Jurkat, Clone E6-1 (cell line): ENCODE measurements at regions not wholly inside any gene's neighbourhood (a gene's known extent, or its start where the extent isn't known, plus 50 kb on each side); places are given as distances from the start of the nearest gene placed in this dataset.

Experiments used
- DNase-seq: peaks from one replicate; pipeline ENCODE4 v3.0.0-alpha.2; 2011; ENCODE audit warnings: low read depth, low spot score
- H3K4me3 ChIP-seq: 2 replicates; pipeline ENCODE4 v1.5.1; 2011; ENCODE audit warnings: mild to moderate bottlenecking, low read length, control low read depth, moderate library complexity

DNA sequence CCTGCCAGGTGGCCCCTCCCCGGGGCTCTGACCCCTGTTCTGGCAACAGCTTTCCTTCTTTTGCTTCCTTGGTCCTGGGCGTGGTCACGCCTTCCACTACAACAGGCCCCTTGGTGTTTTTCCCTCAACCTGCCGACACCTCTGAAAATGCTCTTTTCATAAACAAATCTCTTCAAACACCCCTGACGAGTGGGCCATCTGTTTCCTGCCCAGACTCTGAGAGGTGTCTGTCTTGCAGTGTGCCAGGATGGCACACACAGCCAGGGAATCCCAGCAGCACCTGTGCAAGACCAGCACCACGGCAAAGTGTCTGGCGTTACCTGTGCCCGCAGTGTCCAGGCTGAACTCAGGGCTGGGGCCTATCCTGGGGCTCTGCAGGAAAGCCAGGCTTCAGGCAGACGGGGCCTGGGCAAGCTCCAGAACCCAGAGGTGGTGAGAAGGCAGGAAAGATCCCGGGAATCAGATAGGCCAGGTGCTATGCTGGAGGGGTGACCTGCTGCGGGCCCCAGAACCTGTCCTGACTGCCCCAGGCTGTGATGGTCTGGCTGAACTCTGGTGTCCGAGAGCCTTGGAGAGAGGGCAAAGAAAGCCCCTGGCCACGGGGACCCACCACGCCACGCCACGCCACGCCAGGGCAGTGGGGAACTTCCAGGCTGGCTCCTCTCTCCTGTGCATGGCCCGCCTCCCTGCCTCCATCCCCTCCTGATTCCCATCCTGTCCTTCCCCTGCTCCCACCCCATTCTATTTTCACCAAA, 88.9 kb downstream of the SIK1 start:
- DNase-seq = no peak
- no peak overlapping the region for H3K4me3 ChIP-seq

DNA sequence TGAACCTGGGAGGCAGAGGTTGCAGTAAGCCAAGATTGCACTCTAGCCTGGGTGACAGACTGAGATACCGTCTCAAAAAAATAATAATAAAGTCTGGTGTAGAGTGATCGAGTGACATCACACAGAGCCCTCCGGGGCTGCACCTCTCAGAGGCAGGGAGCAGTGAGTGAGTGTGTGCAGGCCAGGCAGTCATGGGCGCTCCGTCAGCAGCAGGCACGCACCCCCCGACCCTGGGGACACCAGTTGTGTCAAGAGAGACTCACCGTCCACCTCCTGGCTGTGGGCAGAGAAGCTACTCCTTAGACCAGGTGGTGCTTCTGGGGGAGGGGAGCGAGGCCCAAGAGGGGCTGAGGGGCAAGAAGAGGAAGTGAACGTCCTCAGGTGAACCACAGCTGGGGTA, 91.8 kb downstream of the SIK1 start:
- no peak overlapping the region for H3K4me3 ChIP-seq
- no peak for DNase-seq

DNA sequence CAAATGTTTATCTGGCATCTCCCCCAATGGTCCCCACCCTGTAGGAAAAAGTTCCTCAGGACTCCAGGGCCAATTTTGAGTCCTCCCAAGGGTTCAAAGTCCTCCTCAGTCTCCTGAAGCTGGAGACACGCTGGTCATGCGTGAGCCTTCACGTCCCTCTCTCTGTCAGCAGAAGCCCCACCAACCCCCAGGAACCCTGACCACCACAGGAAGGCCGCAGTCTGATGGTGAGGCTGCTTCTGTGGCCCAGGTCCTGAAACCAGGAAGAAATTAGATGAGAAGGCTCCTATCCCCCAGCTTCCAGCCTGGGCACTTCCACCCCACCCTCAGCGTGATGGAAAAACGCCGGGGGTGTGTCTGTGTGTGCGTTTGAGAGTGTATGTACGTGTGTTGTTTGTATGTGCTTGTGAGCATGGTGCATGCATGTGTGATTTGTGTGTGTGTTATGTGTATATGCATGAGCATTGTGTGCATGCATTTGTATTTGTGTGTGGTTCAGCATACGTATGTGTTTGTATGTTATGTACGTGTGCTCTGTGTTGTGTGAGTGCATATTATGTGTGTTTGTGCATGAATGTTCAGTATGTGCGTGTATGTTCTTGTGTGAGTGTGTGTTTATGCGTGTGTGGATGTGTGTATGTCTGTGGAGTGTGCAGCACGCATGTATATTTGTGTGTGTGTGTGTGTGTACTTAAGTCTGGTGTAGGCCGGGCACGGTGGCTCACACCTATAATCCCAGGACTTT, 92.5 kb downstream of the SIK1 start:
- DNase-seq = no peak
- H3K4me3 ChIP-seq = no peak overlapping the region

DNA sequence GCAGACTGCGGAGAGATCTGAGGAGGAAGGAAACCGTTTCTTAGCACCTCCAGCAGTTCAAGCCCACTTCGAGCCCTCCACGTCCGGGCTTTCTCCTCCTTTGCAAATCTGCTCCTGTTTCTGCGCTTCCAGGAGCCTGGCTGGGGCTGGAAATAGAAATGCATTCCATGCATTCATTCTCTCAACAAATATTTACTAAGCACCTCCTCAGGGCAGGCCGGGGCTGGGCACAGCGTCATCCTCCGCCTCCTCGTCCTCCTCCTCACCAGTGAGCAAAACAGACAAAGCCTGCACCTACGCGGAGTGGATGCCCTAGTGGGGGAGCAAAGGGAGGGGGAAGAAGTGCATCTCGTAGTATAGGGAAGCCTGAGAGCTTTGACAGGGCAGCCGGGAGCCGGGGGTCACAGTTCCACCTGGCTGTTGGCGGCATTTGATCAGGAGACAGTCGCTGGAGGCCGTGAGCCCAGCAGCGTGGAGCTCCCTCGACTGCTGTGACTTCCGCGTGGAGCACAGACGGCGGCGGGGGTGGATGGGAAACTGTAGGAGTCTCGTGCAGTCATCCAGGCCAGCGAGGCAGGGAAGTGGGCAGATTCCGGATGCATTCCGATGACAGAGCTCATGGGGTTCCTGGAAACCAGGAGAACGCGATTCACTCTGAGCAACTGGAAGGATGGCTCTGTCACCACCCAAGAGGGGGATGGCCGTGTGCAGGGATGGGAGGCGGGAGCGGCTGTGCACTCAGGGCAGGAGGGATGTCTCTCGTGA, 93.5 kb downstream of the SIK1 start:
- no peak overlapping the region for H3K4me3 ChIP-seq
- DNase-seq = no peak

DNA sequence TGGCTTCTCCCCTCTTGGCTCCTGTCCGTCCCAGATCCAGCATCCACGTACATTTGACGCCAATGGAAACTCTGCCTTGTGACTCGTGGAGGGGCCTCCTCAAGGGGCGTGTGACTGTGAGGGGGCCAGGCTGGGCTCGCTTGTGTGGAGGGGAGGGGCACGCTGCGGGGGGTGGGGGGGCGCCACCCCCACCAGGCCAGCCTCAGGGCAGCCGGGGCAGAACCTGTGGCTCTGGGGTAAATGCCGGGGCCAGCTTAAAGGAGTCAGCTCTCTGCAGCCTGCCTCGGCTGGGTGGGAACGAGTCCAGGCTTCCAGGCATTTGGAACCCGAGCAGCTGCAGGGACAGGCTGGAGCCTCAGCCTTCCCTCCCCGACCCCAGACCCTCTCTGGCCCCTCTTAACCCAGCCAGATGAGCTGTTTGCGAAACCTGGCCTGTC, 94.1 kb downstream of the SIK1 start:
- H3K4me3 ChIP-seq = no peak overlapping the region
- DNase-seq = no peak

DNA sequence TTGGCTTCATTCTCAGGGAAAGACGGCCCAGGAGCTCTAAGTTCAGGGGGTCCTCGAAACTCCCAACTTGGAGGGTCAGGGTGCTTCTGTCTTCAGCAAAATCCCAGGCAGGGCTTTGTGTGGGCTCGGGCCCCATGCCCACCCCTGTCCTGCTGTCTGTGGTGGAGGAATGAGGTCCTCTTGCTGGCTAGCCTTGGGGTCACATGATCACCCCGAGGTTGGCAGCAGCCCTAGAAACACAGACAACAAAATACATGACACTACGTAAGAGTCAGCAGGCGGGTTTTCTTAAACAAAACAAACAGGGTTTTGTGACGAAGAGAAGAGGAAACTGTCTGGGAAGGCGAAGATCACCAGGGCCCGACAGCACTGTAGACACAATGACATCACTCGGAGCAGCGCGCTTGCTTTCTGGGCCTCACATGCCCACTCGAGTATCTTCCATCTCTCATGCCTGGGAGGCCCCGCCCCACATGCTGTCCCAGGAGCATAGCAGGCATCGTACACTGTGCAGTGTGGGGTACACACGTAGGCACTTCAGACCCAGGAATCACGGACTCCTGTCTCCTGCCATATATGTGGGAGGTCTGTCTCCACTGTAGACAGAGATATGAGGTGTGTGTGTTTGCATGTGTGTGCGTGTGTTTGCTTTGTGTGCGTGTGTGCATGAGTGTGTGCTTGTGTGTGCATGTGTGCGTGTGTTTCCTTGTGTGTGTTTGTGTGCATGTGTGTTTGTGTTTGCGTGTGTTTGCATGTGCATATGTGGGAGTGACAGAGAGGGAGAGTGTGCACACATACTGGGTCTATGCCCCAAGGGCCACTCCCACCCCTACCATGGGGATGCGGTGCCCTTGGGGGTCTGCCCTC, 94.7 kb downstream of the SIK1 start:
- H3K4me3 ChIP-seq = no peak overlapping the region
- DNase-seq = no peak

DNA sequence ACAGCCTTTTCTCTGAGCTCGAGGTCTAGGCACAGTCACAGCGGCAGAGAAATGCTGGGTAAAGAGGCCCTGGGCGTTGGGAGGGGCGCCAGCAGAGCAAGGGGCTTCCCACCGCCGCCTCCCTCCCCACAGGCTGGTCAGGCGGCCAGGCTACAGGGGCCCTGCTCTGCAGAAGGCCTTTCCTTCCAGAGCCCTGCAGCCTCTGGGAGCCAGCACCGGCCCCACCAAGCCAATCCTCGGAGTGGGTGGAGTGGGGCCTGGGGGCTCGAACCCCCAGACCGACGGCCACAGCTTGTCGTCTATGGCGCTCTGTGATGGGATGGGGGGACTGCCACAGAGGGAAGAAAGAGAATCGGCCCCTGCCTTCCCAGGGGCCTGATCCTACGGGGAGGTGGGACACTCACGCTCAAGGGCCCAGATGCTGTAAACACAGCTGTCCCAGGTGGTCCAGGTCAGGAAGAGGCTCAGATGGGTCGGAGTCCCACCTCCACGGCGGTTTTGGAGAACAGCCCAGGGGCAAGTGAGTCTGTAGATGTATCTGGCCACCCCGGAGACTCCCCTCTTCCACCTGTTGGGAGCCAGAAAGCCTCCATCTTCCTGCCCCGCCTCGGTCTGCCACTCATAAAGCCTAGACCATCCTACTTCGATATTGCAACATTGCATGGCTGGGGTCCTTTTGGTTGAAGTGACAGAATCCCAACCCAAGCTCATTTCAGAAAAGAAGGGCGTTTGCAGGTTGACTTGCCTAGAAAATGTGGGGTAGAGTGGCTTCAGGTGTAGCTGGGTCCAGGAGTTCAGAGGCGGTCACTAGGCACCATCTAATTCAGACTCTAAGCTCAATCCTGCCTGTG, 95.6 kb downstream of the SIK1 start:
- no peak for DNase-seq
- H3K4me3 ChIP-seq = no peak overlapping the region

DNA sequence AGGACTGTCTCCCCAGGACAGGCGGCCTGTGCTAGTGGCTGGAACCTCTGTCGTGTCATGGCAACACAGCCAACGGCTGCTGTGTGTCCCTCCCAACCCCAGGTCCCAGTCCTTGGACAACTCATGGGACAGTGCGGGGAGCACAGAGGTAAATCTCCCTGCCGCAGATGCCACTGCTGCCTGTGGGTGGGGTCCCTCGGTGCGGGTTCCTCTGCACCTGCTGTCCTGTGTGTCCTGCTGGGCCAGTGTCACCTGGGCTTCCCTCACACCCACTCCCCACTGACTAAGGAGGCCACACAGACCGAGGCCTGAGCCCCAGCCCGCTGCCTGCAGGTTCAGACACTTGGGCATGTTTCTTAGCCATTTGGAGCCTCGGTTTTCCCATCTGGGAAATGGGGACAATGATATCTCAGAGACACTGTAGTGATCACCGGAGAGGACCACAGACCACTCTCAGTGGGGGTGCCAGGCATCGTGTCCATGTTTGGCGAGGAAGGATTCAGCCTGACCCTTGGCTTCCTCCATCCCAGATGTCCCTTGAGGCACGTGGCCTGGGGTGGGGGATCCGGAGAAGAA, 96.5 kb downstream of the SIK1 start:
- no peak overlapping the region for H3K4me3 ChIP-seq
- no peak for DNase-seq

DNA sequence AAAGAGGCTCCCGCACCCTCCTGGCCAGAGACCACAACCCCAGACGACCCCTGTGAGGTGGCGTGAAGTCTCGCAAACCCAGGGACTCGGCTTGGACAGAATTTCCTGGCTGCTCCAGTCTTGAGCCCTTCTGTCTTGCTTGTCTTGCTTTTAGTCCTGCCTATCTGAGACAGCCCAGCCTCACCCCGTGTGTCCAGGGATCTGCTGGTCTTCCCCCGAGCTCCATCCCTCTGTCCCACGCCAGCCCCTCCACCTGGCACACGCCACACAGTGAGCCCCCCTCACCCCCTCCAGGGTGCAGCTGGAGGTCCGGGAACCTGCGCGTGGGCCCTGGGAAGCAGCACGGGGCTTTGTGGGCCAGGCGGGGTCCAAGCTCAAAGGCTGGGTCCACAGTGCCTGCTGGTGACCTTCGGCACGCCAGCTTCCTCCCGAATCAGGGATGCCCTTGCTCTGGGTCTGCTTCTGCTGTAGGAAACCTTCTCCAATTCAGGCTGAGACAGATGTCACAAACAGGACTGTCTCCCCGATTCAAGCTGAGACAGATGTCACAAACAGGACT, 97.1 kb downstream of the SIK1 start:
- no peak overlapping the region for H3K4me3 ChIP-seq

DNA sequence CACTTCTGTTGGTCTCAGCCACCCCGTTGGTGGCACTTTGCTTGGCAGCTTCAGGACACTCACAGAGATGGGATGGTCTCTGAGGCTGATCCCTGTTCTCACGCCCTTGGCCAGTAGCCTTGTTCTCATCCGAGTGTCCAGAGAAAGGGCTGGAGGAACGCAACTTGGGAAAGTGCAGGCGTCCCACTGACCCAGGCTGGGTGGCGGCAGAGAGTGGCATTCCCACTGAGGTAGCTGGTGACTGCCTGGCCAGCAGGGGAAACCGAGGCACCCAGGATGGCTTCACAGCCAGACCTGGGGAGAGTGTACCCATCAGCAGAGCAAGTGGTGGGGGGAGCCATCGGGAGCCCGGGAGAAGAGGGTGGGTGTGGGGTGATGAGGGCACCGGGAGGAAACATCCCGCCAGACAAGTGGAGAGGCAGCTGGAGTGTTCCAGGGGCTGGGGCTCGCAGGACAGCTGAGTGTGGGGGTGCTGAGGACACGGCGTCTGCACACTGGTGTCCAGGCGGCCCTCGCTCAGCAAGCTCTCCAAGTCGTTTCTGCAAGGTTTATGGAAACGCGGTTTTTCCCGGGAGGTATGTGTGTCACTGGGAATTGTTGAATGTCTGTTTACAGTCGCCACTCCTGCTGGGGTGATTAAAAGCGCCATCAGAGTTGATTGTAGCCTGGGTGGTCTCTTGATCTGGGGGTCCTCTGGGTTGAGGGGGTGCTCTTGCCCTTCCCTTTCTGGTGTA, 97.8 kb downstream of the SIK1 start:
- H3K4me3 ChIP-seq = no peak overlapping the region
- DNase-seq = no peak

More for the DNA sequence above, 97.1 kb downstream of the SIK1 start:
- no peak for DNase-seq

DNA sequence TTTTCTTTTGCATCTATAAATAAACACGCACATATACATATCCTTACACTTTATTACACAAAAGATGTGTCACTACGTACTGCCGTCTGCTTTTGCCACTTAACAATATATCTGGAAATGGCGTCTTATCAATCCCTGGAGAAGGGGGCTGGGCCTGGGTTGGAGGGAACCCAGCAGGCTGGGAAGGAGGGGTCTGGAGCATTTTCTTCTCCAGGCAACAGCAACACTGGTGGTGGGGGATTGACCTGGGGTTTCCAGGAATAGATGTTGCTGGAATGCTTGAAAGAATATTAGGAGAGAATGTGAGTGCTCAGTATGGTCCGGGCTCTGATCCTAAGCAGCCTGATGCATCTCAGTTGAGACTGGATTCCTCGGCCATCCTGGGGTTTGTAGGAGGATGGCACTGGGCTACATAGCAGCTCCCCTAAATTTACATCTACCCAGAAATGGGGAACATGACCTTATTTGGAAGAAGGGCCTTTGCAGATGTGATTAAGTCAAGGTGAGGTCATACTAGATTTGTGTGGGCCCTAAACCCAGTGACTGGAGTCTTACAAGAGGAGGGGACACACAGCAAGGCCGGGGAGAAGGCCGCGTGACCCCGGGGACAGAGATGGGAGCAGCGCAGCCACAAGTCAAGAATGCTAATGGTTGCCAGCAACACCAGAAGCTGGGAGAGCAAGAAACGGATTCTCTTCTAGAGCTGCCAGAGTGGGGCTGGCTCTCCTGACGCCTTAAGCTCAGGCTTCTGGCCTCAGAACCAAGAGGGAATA, 98.6 kb downstream of the SIK1 start:
- no peak for DNase-seq
- no peak overlapping the region for H3K4me3 ChIP-seq

DNA sequence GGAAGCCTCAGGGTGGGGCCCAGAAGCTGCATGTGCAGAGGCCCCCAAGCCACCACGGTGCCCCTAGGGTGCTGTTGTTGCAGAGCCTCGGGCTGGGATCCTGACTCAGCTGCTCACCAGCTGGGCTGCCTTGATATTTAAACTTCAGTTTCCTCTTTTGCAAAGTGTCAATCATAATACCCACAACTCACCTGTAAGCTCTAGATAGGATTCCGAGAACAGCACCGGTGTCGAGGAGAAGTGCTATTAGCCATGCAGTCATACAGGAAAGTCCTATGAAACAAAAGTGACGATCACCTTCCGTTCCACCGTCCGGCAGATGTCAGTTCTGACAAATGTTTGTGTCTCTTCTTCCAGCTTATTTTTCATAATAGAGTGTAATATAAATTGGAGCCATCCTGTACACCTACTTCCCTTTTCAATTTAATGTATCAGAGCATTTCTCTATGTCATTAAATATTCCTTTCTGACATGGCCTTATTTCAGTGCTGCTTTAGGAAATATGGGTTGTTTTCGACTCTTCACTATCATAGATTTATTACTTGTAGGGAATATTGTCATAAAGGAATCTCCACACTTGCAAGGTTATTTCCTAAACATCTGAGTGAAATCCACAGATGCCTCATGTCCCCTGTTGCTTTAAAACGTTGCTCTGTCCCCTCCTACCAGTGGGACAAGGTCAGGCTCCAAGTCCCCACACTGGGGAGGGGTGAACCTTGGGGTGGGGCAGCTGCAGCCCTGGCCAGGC, 100.8 kb downstream of the SIK1 start:
- DNase-seq = no peak
- no peak overlapping the region for H3K4me3 ChIP-seq

DNA sequence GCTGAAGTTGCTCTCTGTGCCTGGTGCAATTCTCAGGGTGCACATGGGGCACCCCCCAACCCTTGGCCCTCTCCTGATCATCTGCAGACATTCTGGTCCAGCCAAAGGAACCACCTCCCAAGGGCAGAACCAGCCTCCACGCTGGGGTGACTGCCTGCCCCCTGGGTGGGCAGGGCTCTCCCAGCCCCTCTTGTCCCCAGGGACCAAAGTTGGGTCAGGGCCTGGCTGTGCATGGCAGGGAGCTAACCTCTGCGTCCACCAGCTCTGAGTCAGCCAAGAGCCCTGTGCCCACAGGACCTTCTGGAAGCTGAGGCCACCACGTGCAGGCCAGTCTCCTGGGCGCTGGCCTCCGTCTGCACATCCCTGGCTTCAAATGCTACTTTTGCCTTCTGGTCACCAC, 101.9 kb downstream of the SIK1 start:
- no peak for DNase-seq
- no peak overlapping the region for H3K4me3 ChIP-seq

DNA sequence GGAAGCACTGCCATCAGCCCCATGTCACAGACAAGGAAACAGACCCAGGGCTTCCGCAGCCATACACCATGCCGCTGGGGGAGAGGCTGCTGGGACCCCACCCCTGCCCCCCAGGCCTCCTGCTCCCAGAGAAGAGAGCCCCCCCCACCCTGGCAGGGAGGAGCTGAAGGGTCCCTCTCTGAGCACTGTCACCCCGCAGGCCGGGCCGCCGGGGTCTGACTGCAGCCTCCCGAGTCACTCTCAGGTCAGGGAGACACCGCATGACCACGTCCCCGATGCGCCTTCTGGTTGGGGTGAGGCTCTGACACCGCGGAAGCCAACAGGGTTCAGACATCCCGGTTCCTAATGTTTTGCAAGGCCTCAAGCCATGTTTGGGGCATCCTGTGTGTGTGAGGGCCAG, 102.3 kb downstream of the SIK1 start:
- DNase-seq = no peak
- no peak overlapping the region for H3K4me3 ChIP-seq

DNA sequence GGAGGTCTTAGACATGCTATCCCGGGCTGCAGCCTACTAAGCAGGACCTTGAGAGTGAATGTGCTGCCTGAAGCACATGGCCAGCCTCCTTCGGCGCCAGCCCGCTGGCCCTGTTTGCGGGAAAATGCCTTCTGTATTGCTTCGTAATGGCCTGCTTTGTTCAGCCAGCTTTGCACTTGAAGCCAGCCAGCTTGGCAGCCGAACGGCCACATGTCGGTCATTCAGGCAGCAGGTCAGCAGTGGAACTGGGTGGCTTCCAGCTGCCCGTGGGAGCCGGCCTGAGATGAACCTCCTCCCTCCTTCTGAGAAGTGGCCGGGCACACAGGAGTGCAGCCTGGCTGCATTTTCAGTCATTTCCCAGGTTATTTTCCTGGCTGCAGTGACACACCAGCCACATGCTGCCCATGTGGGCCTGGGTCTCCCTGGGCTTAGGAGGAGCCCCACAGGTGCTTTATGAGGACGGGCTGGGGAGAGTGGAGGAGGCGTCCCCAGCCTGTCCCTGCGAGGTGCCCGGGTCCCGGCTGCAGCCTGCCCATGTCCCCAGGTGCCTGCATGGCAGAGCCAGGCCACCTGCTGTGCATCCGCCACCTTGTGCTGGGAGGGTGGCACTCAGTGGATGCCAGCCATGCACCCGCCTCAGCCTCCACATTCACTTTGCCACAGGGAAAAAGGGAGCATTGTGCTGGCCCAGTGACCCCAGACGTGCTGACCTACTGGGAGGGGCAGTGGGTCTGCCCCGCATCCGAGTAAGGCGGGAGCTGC, 103.5 kb downstream of the SIK1 start:
- H3K4me3 ChIP-seq = no peak overlapping the region
- no peak for DNase-seq
